OCI-LY1 (cell line): ENCODE measurements at regions not wholly inside any gene's neighbourhood (a gene's known extent, or its start where the extent isn't known, plus 50 kb on each side); places are given as distances from the start of the nearest gene placed in this dataset.

ENCODE experiments used
- EZH2 ChIP-seq: fragments of 200-600 bp; sonication (generic), shearing (Covaris generic); IDR thresholded peaks from 2 replicates; pipeline ENCODE4 v1.8.0; 2017; ENCODE audit warnings: borderline replicate concordance, mixed run types, mild to moderate bottlenecking, antibody characterized with exemption, low read length, moderate library complexity, mixed read lengths
- TF ChIP-seq, protein P1 (sequence below): fragments of 200-600 bp; sonication (generic), shearing (Covaris generic); IDR thresholded peaks from 2 replicates; pipeline ENCODE4 v1.5.1; 2017; ENCODE audit warnings: mild to moderate bottlenecking, antibody characterized with exemption, low read length, moderate library complexity, mixed read lengths

GRCh38 chr3:153063337-153063736, 98.7 kb upstream of the RAP2B start:
- TF ChIP-seq EZH2, result no peak
- TF ChIP-seq, protein P1, sequence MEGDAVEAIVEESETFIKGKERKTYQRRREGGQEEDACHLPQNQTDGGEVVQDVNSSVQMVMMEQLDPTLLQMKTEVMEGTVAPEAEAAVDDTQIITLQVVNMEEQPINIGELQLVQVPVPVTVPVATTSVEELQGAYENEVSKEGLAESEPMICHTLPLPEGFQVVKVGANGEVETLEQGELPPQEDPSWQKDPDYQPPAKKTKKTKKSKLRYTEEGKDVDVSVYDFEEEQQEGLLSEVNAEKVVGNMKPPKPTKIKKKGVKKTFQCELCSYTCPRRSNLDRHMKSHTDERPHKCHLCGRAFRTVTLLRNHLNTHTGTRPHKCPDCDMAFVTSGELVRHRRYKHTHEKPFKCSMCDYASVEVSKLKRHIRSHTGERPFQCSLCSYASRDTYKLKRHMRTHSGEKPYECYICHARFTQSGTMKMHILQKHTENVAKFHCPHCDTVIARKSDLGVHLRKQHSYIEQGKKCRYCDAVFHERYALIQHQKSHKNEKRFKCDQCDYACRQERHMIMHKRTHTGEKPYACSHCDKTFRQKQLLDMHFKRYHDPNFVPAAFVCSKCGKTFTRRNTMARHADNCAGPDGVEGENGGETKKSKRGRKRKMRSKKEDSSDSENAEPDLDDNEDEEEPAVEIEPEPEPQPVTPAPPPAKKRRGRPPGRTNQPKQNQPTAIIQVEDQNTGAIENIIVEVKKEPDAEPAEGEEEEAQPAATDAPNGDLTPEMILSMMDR, result no peak
